Muscle of leg (tissue), 3 donors: ENCODE measurements at regions not wholly inside any gene's neighbourhood (a gene's known extent, or its start where the extent isn't known, plus 50 kb on each side); places are given as distances from the start of the nearest gene placed in this dataset.

Experiments
- DNase-seq: peaks from one replicate; pipeline ENCODE4 v3.0.0; 2013
- H3K27ac ChIP-seq: one replicate; pipeline ENCODE4 v1.5.1; 2013; ENCODE audit warnings: mild to moderate bottlenecking, low read length, control low read depth
- H3K27me3 ChIP-seq: one replicate; pipeline ENCODE4 v1.6.1; 2013; ENCODE audit warnings: low read length; ENCODE audit not compliant: control insufficient read depth, insufficient read depth
- H3K36me3 ChIP-seq: one replicate; pipeline ENCODE4 v1.6.1; 2013; ENCODE audit warnings: low read length; ENCODE audit not compliant: control insufficient read depth, insufficient read depth
- H3K4me1 ChIP-seq: one replicate; pipeline ENCODE4 v1.6.1; 2013; ENCODE audit warnings: low read length; ENCODE audit not compliant: control insufficient read depth, insufficient read depth
- H3K4me3 ChIP-seq: one replicate; pipeline ENCODE4 v1.5.1; 2013; ENCODE audit warnings: low read length, control low read depth
- H3K9me3 ChIP-seq: replicated peaks from 2 replicates; pipeline ENCODE4 v1.6.1; 2013; ENCODE audit warnings: low read depth, low read length; ENCODE audit not compliant: control insufficient read depth
- WGBS: methylation state at CpG from one replicate; pipeline ENCODE4 v1.1.5; 2013; ENCODE audit warnings: missing lambda C conversion rate; ENCODE audit not compliant: insufficient coverage; 5-methylcytosine and 5-hydroxymethylcytosine counted together

- WGBS: no CpG with 5 or more reads among the region's 1 CpG
- DNase-seq: no peak
- no peaks in the 10 kb centered on the region for H3K36me3 ChIP-seq
These were observed 857.7 kb downstream of the OTOL1 start for GRCh38 chr3:162354356-162354755.

GRCh38 chr3:162365066-162365719 lies 868.6 kb downstream of the OTOL1 start:
- peak; percentile 29 for DNase-seq
- H3K27me3 ChIP-seq: no peaks in the 10 kb centered on the region
- no CpG with 5 or more reads among the region's 4 CpGs for WGBS

More at GRCh38 chr3:162354356-162354755, 857.7 kb downstream of the OTOL1 start:
- H3K4me3 ChIP-seq: no peak overlapping the region
- no peaks in the 10 kb centered on the region for H3K27me3 ChIP-seq
- H3K9me3 ChIP-seq: no peaks in the 10 kb centered on the region
- H3K4me1 ChIP-seq: no peaks in the 10 kb centered on the region
- no peak overlapping the region for H3K27ac ChIP-seq

GRCh38 chr3:162366166-162366766 lies 869.7 kb downstream of the OTOL1 start:
- peak; percentile 19 for DNase-seq
- H3K27me3 ChIP-seq: no peaks in the 10 kb centered on the region
- no peak overlapping the region for H3K27ac ChIP-seq
- no peaks in the 10 kb centered on the region for H3K36me3 ChIP-seq
- no peaks in the 10 kb centered on the region for H3K4me1 ChIP-seq
- WGBS: no CpG with 5 or more reads among the region's 4 CpGs
- no peaks in the 10 kb centered on the region for H3K9me3 ChIP-seq
- no peak overlapping the region for H3K4me3 ChIP-seq

More at GRCh38 chr3:162365066-162365719, 868.6 kb downstream of the OTOL1 start:
- no peaks in the 10 kb centered on the region for H3K4me1 ChIP-seq
- no peak overlapping the region for H3K4me3 ChIP-seq
- no peak overlapping the region for H3K27ac ChIP-seq
- H3K36me3 ChIP-seq: no peaks in the 10 kb centered on the region
- H3K9me3 ChIP-seq: no peaks in the 10 kb centered on the region

GRCh38 chr3:162367429-162368260 lies 871.0 kb downstream of the OTOL1 start:
- H3K9me3 ChIP-seq: no peaks in the 10 kb centered on the region
- no peaks in the 10 kb centered on the region for H3K36me3 ChIP-seq
- H3K4me3 ChIP-seq: no peak overlapping the region
- WGBS: 60% methylated on average over 2 of the region's 3 CpGs
- H3K27me3 ChIP-seq: no peaks in the 10 kb centered on the region
- no peaks in the 10 kb centered on the region for H3K4me1 ChIP-seq
- H3K27ac ChIP-seq: no peak overlapping the region
- DNase-seq: peak; percentile 29

- Histone ChIP-seq H3K4me3 (no peak overlapping the region), H3K36me3 (no peaks in the 10 kb centered on the region), H3K9me3 (no peaks in the 10 kb centered on the region), H3K27ac (no peak overlapping the region), H3K27me3 (no peaks in the 10 kb centered on the region), H3K4me1 (no peaks in the 10 kb centered on the region)
- no CpG with 5 or more reads among the region's 4 CpGs for WGBS
- no peak for DNase-seq
These were observed 871.8 kb downstream of the OTOL1 start for GRCh38 chr3:162368417-162368816.

GRCh38 chr3:162369306-162369705 lies 872.7 kb downstream of the OTOL1 start:
- no peaks in the 10 kb centered on the region for H3K9me3 ChIP-seq
- no peaks in the 10 kb centered on the region for H3K36me3 ChIP-seq
- no peak overlapping the region for H3K27ac ChIP-seq
- H3K27me3 ChIP-seq: no peaks in the 10 kb centered on the region
- DNase-seq: no peak
- H3K4me3 ChIP-seq: no peak overlapping the region
- no CpG with 5 or more reads among the region's 1 CpG for WGBS
- H3K4me1 ChIP-seq: no peaks in the 10 kb centered on the region

- no peaks in the 10 kb centered on the region for H3K9me3 ChIP-seq
- H3K27me3 ChIP-seq: no peaks in the 10 kb centered on the region
- no peak overlapping the region for H3K27ac ChIP-seq
- no peak overlapping the region for H3K4me3 ChIP-seq
- no peaks in the 10 kb centered on the region for H3K36me3 ChIP-seq
- no peaks in the 10 kb centered on the region for H3K4me1 ChIP-seq
- DNase-seq: peak; percentile 58
- no CpG with 5 or more reads among the region's 1 CpG for WGBS
These were observed 873.5 kb downstream of the OTOL1 start for GRCh38 chr3:162370141-162370540.

- no peak for DNase-seq
- Histone ChIP-seq H3K36me3 (no peaks in the 10 kb centered on the region), H3K27ac (no peak overlapping the region), H3K9me3 (no peaks in the 10 kb centered on the region), H3K27me3 (no peaks in the 10 kb centered on the region), H3K4me1 (no peaks in the 10 kb centered on the region), H3K4me3 (no peak overlapping the region)
- no CpG with 5 or more reads among the region's 1 CpG for WGBS
These were observed 880.2 kb downstream of the OTOL1 start for GRCh38 chr3:162376761-162377160.

- no peaks in the 10 kb centered on the region for H3K4me1 ChIP-seq
- 73% methylated on average over 5 of the region's 5 CpGs for WGBS
- no peaks in the 10 kb centered on the region for H3K36me3 ChIP-seq
These were observed 881.0 kb downstream of the OTOL1 start for GRCh38 chr3:162377608-162378007.

GRCh38 chr3:162385387-162385786 lies 888.8 kb downstream of the OTOL1 start:
- WGBS: no CpG with 5 or more reads among the region's 1 CpG
- Histone ChIP-seq H3K4me3 (no peak overlapping the region), H3K27ac (no peak overlapping the region), H3K4me1 (no peaks in the 10 kb centered on the region), H3K36me3 (no peaks in the 10 kb centered on the region), H3K9me3 (no peaks in the 10 kb centered on the region), H3K27me3 (no peaks in the 10 kb centered on the region)
- DNase-seq: no peak

More at GRCh38 chr3:162377608-162378007, 881.0 kb downstream of the OTOL1 start:
- Histone ChIP-seq H3K9me3 (no peaks in the 10 kb centered on the region), H3K27me3 (no peaks in the 10 kb centered on the region), H3K4me3 (no peak overlapping the region), H3K27ac (no peak overlapping the region)
- DNase-seq: no peak
